NT2/D1 (cell line): ENCODE measurements at regions not wholly inside any gene's neighbourhood (a gene's known extent, or its start where the extent isn't known, plus 50 kb on each side); places are given as distances from the start of the nearest gene placed in this dataset.

Source experiments
- DNase-seq: peaks from one replicate; pipeline ENCODE4 v3.0.0-alpha.2; 2011; ENCODE audit warnings: low read depth, low spot score
- H3K27me3 ChIP-seq: 2 replicates; pipeline ENCODE4 v1.6.0; 2011; ENCODE audit warnings: mild to moderate bottlenecking; ENCODE audit not compliant: insufficient read length, insufficient read depth
- H3K36me3 ChIP-seq: 2 replicates; pipeline ENCODE4 v1.6.1; 2011; ENCODE audit warnings: mild to moderate bottlenecking, low read length, mixed read lengths; ENCODE audit not compliant: insufficient read depth, insufficient read length
- H3K4me1 ChIP-seq: 2 replicates; pipeline ENCODE4 v1.5.1; 2011; ENCODE audit not compliant: insufficient read depth, insufficient read length
- H3K4me3 ChIP-seq: 2 replicates; pipeline ENCODE4 v1.5.1; 2011; ENCODE audit warnings: low read depth; ENCODE audit not compliant: insufficient read length
- H3K9ac ChIP-seq: 2 replicates; pipeline ENCODE4 v1.6.0; 2011; ENCODE audit warnings: low read depth; ENCODE audit not compliant: insufficient read length
- H3K9me3 ChIP-seq: 2 replicates; pipeline ENCODE4 v1.5.1; 2011; ENCODE audit warnings: mild to moderate bottlenecking, low read length; ENCODE audit not compliant: insufficient read depth
- SUZ12 ChIP-seq: IDR thresholded peaks from 2 replicates; pipeline ENCODE4 v1.6.1; 2011; ENCODE audit not compliant: insufficient read length, insufficient read depth; ENCODE audit errors: extremely low read depth
- YY1 ChIP-seq: IDR thresholded peaks from 2 replicates; pipeline ENCODE4 v1.6.1; 2011; ENCODE audit not compliant: insufficient read length, insufficient read depth
- ZNF274 ChIP-seq: IDR thresholded peaks from 2 replicates; pipeline ENCODE4 v1.6.1; 2011; ENCODE audit warnings: mild to moderate bottlenecking, low read depth, low read length

- Histone ChIP-seq H3K27me3 (no peaks in the 10 kb centered on the region), H3K9ac (no peak overlapping the region)
- TF ChIP-seq ZNF274 (no peak), SUZ12 (no peak), YY1 (no peak)
These were observed 91.5 kb upstream of the RPS6KA2 start for GRCh38 chr6:166718516-166718915.

GRCh38 chr6:166716910-166717617, 90.0 kb upstream of the RPS6KA2 start:
- Histone ChIP-seq H3K27me3 (no peaks in the 10 kb centered on the region), H3K9me3 (no peaks in the 10 kb centered on the region), H3K4me3 (no peak overlapping the region), H3K9ac (no peak overlapping the region), H3K36me3 (no peaks in the 10 kb centered on the region), H3K4me1 (no peaks in the 10 kb centered on the region)
- no peak for TF ChIP-seq YY1
- no peak for TF ChIP-seq SUZ12
- TF ChIP-seq ZNF274, result no peak
- DNase-seq, result no peak

More at GRCh38 chr6:166718516-166718915, 91.5 kb upstream of the RPS6KA2 start:
- Histone ChIP-seq H3K4me1 (no peaks in the 10 kb centered on the region), H3K4me3 (no peak overlapping the region), H3K9me3 (no peaks in the 10 kb centered on the region), H3K36me3 (no peaks in the 10 kb centered on the region)
- no peak for DNase-seq

- Histone ChIP-seq H3K4me3 (no peak overlapping the region), H3K9me3 (no peaks in the 10 kb centered on the region), H3K27me3 (no peaks in the 10 kb centered on the region), H3K9ac (no peak overlapping the region), H3K36me3 (no peaks in the 10 kb centered on the region), H3K4me1 (no peaks in the 10 kb centered on the region)
- DNase-seq, result no peak
- no peak for TF ChIP-seq SUZ12
- no peak for TF ChIP-seq ZNF274
- TF ChIP-seq YY1, result no peak
These were observed 88.9 kb upstream of the RPS6KA2 start for GRCh38 chr6:166715992-166716391.

GRCh38 chr6:166715065-166715464, 88.0 kb upstream of the RPS6KA2 start:
- no peak for TF ChIP-seq YY1
- TF ChIP-seq SUZ12, result no peak
- TF ChIP-seq ZNF274, result no peak
- H3K36me3 ChIP-seq, result no peaks in the 10 kb centered on the region
- H3K27me3 ChIP-seq, result no peaks in the 10 kb centered on the region
- H3K9ac ChIP-seq, result no peak overlapping the region
- H3K9me3 ChIP-seq, result no peaks in the 10 kb centered on the region
- no peak for DNase-seq
- H3K4me1 ChIP-seq, result no peaks in the 10 kb centered on the region
- H3K4me3 ChIP-seq, result no peak overlapping the region

GRCh38 chr6:166714581-166714980, 87.5 kb upstream of the RPS6KA2 start:
- no peaks in the 10 kb centered on the region for H3K27me3 ChIP-seq
- H3K9ac ChIP-seq, result no peak overlapping the region
- no peaks in the 10 kb centered on the region for H3K4me1 ChIP-seq
- TF ChIP-seq YY1 (no peak), ZNF274 (no peak), SUZ12 (no peak)
- DNase-seq, result no peak
- H3K4me3 ChIP-seq, result no peak overlapping the region
- no peaks in the 10 kb centered on the region for H3K9me3 ChIP-seq
- H3K36me3 ChIP-seq, result no peaks in the 10 kb centered on the region

GRCh38 chr6:166714187-166714510, 87.1 kb upstream of the RPS6KA2 start:
- H3K4me3 ChIP-seq, result no peak overlapping the region
- no peak for TF ChIP-seq SUZ12
- no peak for TF ChIP-seq ZNF274
- TF ChIP-seq YY1, result no peak
- H3K36me3 ChIP-seq, result no peaks in the 10 kb centered on the region
- DNase-seq, result no peak
- no peaks in the 10 kb centered on the region for H3K4me1 ChIP-seq
- no peaks in the 10 kb centered on the region for H3K27me3 ChIP-seq
- no peaks in the 10 kb centered on the region for H3K9me3 ChIP-seq
- no peak overlapping the region for H3K9ac ChIP-seq

GRCh38 chr6:166713434-166714186, 86.6 kb upstream of the RPS6KA2 start:
- H3K9ac ChIP-seq, result no peak overlapping the region
- no peaks in the 10 kb centered on the region for H3K36me3 ChIP-seq
- no peaks in the 10 kb centered on the region for H3K9me3 ChIP-seq
- no peak for DNase-seq
- TF ChIP-seq ZNF274, result no peak
- no peak for TF ChIP-seq YY1
- TF ChIP-seq SUZ12, result no peak
- no peaks in the 10 kb centered on the region for H3K27me3 ChIP-seq
- H3K4me1 ChIP-seq, result no peaks in the 10 kb centered on the region
- H3K4me3 ChIP-seq, result no peak overlapping the region
